Gastrocnemius medialis (tissue), 4 donors: ENCODE measurements at regions not wholly inside any gene's neighbourhood (a gene's known extent, or its start where the extent isn't known, plus 50 kb on each side); places are given as distances from the start of the nearest gene placed in this dataset.

Experiments used
- ATAC-seq, 2 donors: fragments of 150-250 bp; one replicate each; pipeline ENCODE4 v1.9.1; 2016
- DNase-seq, 2 donors: peaks; one replicate each; pipeline ENCODE4 v3.0.0-alpha.2; 2019
- H3K27ac ChIP-seq, 4 donors: fragments of 200-600 bp; sonication (generic); 1 replicate in 1 of 4; 2 replicates in 3 of 4; pipeline ENCODE4 v1.5.1; 2016 to 2018; ENCODE audit warnings: mild to moderate bottlenecking in 2 of 4, moderate library complexity in 1 of 4
- H3K27me3 ChIP-seq, 3 donors: fragments of 200-600 bp; sonication (generic) in 2 of 3; 1 replicate in 1 of 3; 2 replicates in 2 of 3; pipeline versions ENCODE4 v1.5.1 to v1.6.0; 2016 to 2019; ENCODE audit warnings: mild to moderate bottlenecking in 1 of 3, moderate library complexity in 1 of 3
- H3K36me3 ChIP-seq, 2 donors: fragments of 200-600 bp; sonication (generic) in 1 of 2; one replicate each; pipeline ENCODE4 v1.5.1; 2017 to 2018
- H3K4me1 ChIP-seq, 2 donors: fragments of 200-600 bp; sonication (generic) in 1 of 2; one replicate each; pipeline ENCODE4 v1.5.1; 2016 to 2017; ENCODE audit warnings: mild to moderate bottlenecking in 2 of 2
- H3K4me3 ChIP-seq, 4 donors: fragments of 200-600 bp; sonication (generic) in 3 of 4; 1 replicate in 1 of 4; 2 replicates in 3 of 4; pipeline ENCODE4 v1.5.1; 2016 to 2019; ENCODE audit warnings: mild to moderate bottlenecking in 2 of 4
- H3K9me3 ChIP-seq, 3 donors: fragments of 200-600 bp; sonication (generic) in 2 of 3; 1 replicate in 1 of 3; 2 replicates in 2 of 3; pipeline ENCODE4 v1.5.1; 2016 to 2019
- POLR2A ChIP-seq, 2 donors: fragments of 450-650 bp; IDR thresholded peaks; one replicate each; pipeline ENCODE4 v1.6.1; 2017; ENCODE audit warnings: antibody characterized with exemption in 2 of 2, mild to moderate bottlenecking in 2 of 2, moderate library complexity in 2 of 2
- in situ Hi-C, 4 donors: fragments of 200-750 bp; cut with MboI; loops; one replicate each; pipeline versions ENCODE4 v1.15.0 to v1.8.0; 2017; ENCODE audit warnings: low sequenced_read_pairs in 4 of 4
- intact Hi-C: fragments of 100-400 bp; cut with DNase I; formaldehyde crosslinking; loops from one replicate; pipeline ENCODE4 v1.15.1; 2023; ENCODE audit warnings: low total_unique reads
- TF ChIP-seq, protein P1 (sequence below), 5 experiments: fragments of 450-650 bp in 3 of 5; fragments of 200-600 bp in 2 of 5; sonication (generic) in 2 of 5; IDR thresholded peaks in 4 of 5; conservative IDR thresholded peaks in 1 of 5; 1 replicate in 4 of 5; 2 replicates in 1 of 5; pipeline ENCODE4 v1.5.1; 2016 to 2019; ENCODE audit warnings: antibody characterized with exemption in 5 of 5, mild to moderate bottlenecking in 3 of 5, moderate library complexity in 3 of 5

DNA sequence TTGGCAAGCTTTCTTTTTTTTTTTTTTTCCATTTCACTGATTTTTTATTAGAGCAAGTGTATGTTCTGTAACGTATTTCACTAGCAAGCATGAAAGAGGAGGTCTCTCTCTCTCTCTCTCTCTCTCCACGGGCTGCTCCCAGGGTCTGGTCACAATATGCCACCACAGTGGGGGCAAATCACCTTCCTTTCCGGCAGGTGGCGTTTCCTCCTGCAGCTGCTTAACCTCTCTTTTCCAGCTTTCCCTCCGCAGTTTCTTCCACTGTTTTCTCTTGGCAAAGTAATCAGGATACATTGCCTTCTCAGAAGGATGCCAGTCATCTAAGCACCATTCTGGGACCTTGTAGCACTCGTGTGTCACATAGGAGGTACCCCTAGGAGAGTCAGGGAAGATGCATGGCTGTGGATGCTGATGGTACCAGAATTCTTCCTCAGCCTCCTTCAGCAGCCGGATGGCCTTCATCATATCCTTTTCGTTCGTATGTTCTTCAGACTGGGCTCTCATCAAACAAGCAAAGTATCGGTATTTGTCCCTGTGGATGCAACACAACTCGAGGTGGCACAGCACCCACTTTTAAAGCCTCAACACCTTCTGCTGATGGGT lies 197.3 kb upstream of the PODXL start:
- H3K27me3 ChIP-seq = peaks cover 0 to 6% (median 0%) of the 10 kb centered on the region in 3 donors
- no peaks in the 10 kb centered on the region for H3K36me3 ChIP-seq
- H3K4me1 ChIP-seq = no peaks in the 10 kb centered on the region
- no peaks in the 10 kb centered on the region for H3K9me3 ChIP-seq
- no peak for DNase-seq
- H3K27ac ChIP-seq = no peak overlapping the region
- intact Hi-C loops (no loop called here), in situ Hi-C loops (no loop called here)
- TF ChIP-seq, protein P1, sequence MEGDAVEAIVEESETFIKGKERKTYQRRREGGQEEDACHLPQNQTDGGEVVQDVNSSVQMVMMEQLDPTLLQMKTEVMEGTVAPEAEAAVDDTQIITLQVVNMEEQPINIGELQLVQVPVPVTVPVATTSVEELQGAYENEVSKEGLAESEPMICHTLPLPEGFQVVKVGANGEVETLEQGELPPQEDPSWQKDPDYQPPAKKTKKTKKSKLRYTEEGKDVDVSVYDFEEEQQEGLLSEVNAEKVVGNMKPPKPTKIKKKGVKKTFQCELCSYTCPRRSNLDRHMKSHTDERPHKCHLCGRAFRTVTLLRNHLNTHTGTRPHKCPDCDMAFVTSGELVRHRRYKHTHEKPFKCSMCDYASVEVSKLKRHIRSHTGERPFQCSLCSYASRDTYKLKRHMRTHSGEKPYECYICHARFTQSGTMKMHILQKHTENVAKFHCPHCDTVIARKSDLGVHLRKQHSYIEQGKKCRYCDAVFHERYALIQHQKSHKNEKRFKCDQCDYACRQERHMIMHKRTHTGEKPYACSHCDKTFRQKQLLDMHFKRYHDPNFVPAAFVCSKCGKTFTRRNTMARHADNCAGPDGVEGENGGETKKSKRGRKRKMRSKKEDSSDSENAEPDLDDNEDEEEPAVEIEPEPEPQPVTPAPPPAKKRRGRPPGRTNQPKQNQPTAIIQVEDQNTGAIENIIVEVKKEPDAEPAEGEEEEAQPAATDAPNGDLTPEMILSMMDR (IDR thresholded peaks at IDR 0.05 in 4 of 5, conservative IDR thresholded peaks at IDR 0.05 in 1 of 5) = no peak
- no peak for TF ChIP-seq POLR2A (IDR thresholded peaks at IDR 0.05)
- no peak overlapping the region for H3K4me3 ChIP-seq
- no peak for ATAC-seq

DNA sequence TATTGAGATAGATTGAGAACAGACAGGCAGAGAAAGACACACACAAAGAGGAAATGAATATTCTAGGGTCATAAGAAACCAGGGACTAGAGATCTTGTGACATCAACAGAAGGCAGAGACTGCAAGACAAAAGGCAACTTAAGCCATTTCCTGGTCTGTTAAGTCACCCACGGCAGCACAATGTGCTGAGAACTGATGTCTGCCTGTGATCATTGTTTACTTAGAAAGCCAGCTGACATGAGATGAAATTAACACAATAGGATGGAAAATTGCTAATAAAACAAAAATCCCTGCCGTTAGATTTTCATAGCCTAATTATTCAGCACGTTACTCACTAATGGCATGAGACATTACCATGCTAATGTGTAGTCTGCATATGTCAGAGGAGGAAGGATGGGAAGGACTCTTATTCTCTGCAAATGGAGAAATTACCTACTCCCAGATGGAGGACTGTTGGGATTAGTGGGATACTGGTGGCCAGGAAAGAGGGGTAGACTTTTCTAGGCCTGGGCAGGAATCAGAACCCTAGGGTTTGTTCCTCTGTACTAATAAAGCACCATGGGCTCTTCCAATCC lies 191.3 kb upstream of the PODXL start:
- Histone ChIP-seq H3K27me3 (no peaks in the 10 kb centered on the region), H3K9me3 (no peaks in the 10 kb centered on the region), H3K36me3 (no peaks in the 10 kb centered on the region), H3K4me3 (no peak overlapping the region), H3K4me1 (no peaks in the 10 kb centered on the region), H3K27ac (no peak overlapping the region)
- ATAC-seq (no peak), DNase-seq (no peak)
- intact Hi-C loops (no loop called here), in situ Hi-C loops (no loop called here)
- TF ChIP-seq, protein P1 (IDR thresholded peaks at IDR 0.05 in 4 of 5, conservative IDR thresholded peaks at IDR 0.05 in 1 of 5) = no peak
- TF ChIP-seq POLR2A (IDR thresholded peaks at IDR 0.05) = no peak

DNA sequence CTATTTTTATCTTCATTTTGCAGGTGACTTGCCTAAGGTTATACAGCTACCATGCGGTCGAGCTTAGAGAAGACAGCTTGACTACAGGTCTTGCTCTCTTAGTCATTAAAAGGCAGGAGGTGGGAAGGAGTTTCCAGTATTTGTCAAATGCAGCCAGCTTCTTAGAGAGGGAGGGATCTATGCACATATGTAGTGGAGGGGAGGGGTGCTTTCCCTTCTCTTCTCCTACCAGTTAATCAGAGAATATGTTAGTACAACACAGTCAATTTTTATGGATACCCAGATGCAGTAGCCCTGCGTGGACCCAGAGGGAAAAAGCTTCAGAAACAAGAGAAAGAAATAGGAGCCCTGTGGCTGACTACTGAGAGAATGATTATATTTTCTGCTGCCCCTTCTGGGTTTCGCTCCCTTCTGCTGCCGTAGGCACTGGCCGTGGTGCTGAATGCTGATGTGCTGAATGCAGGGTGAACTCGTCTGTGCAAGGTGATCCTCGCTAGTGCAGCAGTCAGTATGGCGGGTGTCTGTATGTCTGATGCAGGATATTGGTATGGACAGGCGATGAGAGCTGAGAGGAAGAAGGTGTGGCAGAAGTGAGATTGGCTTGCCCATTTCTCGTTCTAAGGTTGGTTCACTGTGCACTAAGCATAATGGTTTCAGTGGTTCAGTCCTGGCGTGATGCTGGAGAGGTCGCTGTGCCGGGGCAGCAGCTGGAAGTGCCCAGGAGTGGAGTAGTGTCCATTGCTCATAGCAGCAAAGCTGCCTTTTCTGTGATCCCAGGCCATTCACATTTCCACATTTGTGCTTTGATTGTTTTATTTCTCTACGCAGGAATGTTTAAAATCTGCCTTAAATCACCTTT lies 189.2 kb upstream of the PODXL start:
- no peaks in the 10 kb centered on the region for H3K9me3 ChIP-seq
- H3K27me3 ChIP-seq = no peaks in the 10 kb centered on the region
- no peaks in the 10 kb centered on the region for H3K36me3 ChIP-seq
- no peaks in the 10 kb centered on the region for H3K4me1 ChIP-seq
- TF ChIP-seq, protein P1 (IDR thresholded peaks at IDR 0.05 in 4 of 5, conservative IDR thresholded peaks at IDR 0.05 in 1 of 5) = no peak
- TF ChIP-seq POLR2A (IDR thresholded peaks at IDR 0.05) = no peak
- no peak for ATAC-seq
- no peak for DNase-seq
- intact Hi-C loops = no loop called here
- no peak overlapping the region for H3K4me3 ChIP-seq
- H3K27ac ChIP-seq = no peak overlapping the region
- in situ Hi-C loops = no loop called here

DNA sequence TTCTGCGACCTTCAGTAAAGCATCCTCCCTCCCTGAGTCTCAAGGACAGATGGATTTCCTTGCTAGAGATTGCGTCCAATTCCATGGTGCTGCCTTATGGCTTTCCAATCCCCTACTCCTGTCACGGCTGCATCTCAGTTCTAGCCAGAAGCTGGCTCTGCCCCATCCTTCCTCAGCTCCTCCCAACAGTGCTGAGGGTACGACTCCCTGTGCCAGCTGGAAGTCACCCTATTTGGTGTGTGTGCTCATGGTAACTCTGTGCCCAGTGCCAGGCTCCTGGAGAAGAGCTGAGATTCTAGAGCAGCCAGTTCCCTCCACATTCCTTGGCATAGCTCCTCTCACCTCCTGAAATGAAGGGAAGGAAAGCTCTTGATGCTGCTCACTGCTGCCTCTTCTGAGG lies 185.0 kb upstream of the PODXL start:
- Histone ChIP-seq H3K4me3 (no peak overlapping the region), H3K27me3 (peaks cover 0 to 4% (median 4%) of the 10 kb centered on the region in 3 donors), H3K27ac (no peak overlapping the region), H3K4me1 (no peaks in the 10 kb centered on the region), H3K36me3 (no peaks in the 10 kb centered on the region), H3K9me3 (no peaks in the 10 kb centered on the region)
- no peak for ATAC-seq
- TF ChIP-seq POLR2A (IDR thresholded peaks at IDR 0.05) = no peak
- TF ChIP-seq, protein P1 (IDR thresholded peaks at IDR 0.05 in 4 of 5, conservative IDR thresholded peaks at IDR 0.05 in 1 of 5) = no peak
- intact Hi-C loops (no loop called here), in situ Hi-C loops (no loop called here)
- DNase-seq = no peak
